Colonic mucosa (tissue), 4 donors: ENCODE measurements at regions not wholly inside any gene's neighbourhood (a gene's known extent, or its start where the extent isn't known, plus 50 kb on each side); places are given as distances from the start of the nearest gene placed in this dataset.

Experiments used
- DNase-seq: peaks from one replicate; pipeline ENCODE4 v3.0.0-alpha.2; 2020
- H3K27ac ChIP-seq: fragments of 200-600 bp; one replicate; pipeline ENCODE4 v1.8.0; 2021
- H3K27me3 ChIP-seq: fragments of 200-600 bp; one replicate; pipeline ENCODE4 v1.8.0; 2021
- H3K36me3 ChIP-seq: fragments of 200-600 bp; one replicate; pipeline ENCODE4 v1.8.0; 2021
- H3K4me1 ChIP-seq: fragments of 200-600 bp; one replicate; pipeline ENCODE4 v1.8.0; 2021; ENCODE audit warnings: mild to moderate bottlenecking
- H3K4me3 ChIP-seq: fragments of 200-600 bp; one replicate; pipeline ENCODE4 v1.8.0; 2021
- H3K9ac ChIP-seq, 2 donors: one replicate each; pipeline ENCODE4 v1.7.0; 2013; ENCODE audit warnings: control low read depth in 2 of 2, low read depth in 2 of 2, low read length in 2 of 2
- H3K9me3 ChIP-seq: fragments of 200-600 bp; one replicate; pipeline ENCODE4 v1.8.0; 2021
- CTCF ChIP-seq: fragments of 200-600 bp; IDR thresholded peaks from one replicate; pipeline ENCODE4 v1.8.0; 2022; ENCODE audit warnings: antibody characterized with exemption, mild to moderate bottlenecking
- intact Hi-C: fragments of 100-400 bp; cut with DNase I; formaldehyde crosslinking; loops from one replicate; pipeline ENCODE4 v1.14.1; 2022
- donor health status: healthy.
- donor health status: DM: no; HTN: no; CAD: no.
- donor health status: DM: no; HTN: no; CAD: no.

DNA sequence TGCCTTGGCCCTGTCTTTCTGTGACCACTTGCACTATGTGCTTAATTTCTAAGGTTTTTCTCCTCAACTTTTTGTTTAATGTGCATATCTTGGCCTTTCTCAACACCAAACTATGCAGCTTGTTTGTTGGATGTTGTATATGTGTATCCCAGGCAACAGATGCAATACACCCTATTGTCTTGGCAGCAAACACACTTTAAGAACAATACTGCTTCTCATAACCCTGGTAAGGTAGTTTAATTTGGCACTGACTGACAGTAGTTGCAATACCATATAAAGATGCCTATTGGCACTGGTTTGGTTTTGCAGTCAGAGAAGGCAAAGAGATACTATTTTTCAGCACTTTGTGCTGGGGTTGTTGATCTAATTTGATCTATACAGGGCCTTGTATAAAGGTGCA is 360.7 kb upstream of the CWC22 start:
- intact Hi-C loops = no loop called here
- DNase-seq = no peak
- no peak overlapping the region for H3K27ac ChIP-seq
- no peaks in the 10 kb centered on the region for H3K27me3 ChIP-seq
- no peaks in the 10 kb centered on the region for H3K9me3 ChIP-seq
- H3K4me1 ChIP-seq = no peaks in the 10 kb centered on the region
- TF ChIP-seq CTCF = no peak
- H3K9ac ChIP-seq = no peak overlapping the region
- no peaks in the 10 kb centered on the region for H3K36me3 ChIP-seq
- no peak overlapping the region for H3K4me3 ChIP-seq

GRCh38 chr2:180366481-180366880 is 359.4 kb upstream of the CWC22 start:
- H3K4me3 ChIP-seq = no peak overlapping the region
- no peaks in the 10 kb centered on the region for H3K4me1 ChIP-seq
- H3K9ac ChIP-seq = no peak overlapping the region
- no peak for DNase-seq
- H3K36me3 ChIP-seq = no peaks in the 10 kb centered on the region
- intact Hi-C loops = no loop called here
- no peak for TF ChIP-seq CTCF
- H3K27ac ChIP-seq = no peak overlapping the region
- H3K27me3 ChIP-seq = no peaks in the 10 kb centered on the region
- no peaks in the 10 kb centered on the region for H3K9me3 ChIP-seq

GRCh38 chr2:180364719-180365118 is 357.6 kb upstream of the CWC22 start:
- Histone ChIP-seq H3K27ac (no peak overlapping the region), H3K36me3 (no peaks in the 10 kb centered on the region), H3K9ac (no peak overlapping the region), H3K27me3 (no peaks in the 10 kb centered on the region), H3K4me1 (no peaks in the 10 kb centered on the region), H3K9me3 (no peaks in the 10 kb centered on the region), H3K4me3 (no peak overlapping the region)
- DNase-seq = no peak
- intact Hi-C loops = no loop called here
- TF ChIP-seq CTCF = no peak

DNA sequence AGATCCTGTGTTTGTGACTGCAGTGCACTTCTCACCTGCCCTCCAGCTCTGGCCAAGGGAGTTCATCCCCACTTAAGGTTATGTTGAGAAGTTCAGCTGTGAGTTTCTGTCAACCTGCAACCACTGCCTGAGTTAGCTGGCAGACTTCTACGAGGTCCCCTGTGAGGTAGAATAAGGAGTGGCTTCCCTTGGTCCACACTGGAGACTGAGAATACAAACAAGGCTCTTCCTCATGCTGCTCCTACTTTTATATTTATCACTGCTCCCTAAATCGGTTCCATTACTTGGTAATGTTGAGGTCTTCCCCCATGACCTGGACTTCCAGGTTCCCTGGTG is 353.2 kb upstream of the CWC22 start:
- H3K9ac ChIP-seq = no peak overlapping the region
- no peak overlapping the region for H3K27ac ChIP-seq

DNA sequence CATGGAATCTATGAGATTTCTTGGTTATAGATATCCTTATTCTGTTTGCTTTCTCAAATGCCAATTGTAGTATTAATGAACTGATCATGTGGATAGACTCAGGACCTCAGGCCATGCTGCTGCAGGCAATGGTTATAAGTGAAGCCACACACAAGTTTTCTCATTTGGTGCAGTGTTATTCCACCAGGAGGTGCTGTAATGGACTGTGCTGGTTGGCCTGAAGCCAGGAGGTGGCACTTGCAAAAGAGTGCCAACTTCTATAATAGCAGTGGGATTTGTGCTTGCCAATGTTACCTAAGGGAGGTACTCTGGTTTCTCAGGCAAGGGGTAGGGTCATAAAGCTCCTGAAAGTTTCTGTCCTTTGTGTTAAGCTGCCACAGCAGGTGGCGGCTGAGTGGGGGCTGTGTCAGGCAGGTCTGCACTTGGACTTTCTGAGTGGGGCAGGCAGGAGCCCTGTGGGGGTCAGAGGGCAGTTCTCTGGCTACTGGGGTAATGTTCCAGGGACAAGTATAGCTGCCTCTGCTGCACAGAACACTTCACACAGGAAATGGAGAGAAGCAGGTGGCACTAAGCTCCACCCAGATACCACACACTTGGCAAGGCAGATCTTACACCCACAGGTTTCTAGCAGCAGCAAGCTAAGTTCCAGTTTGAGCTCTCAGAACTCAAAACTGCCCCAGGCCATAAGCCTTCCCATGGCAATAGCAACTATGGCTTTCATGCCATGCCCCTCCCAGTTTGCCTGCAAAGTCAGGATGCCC is 352.6 kb upstream of the CWC22 start:
- Histone ChIP-seq H3K4me3 (no peak overlapping the region), H3K4me1 (no peaks in the 10 kb centered on the region), H3K36me3 (no peaks in the 10 kb centered on the region), H3K27ac (no peak overlapping the region), H3K9me3 (no peaks in the 10 kb centered on the region), H3K9ac (no peak overlapping the region), H3K27me3 (no peaks in the 10 kb centered on the region)
- TF ChIP-seq CTCF = no peak
- DNase-seq = peak; percentile 21
- intact Hi-C loops = no loop called here

More for the DNA sequence above, 353.2 kb upstream of the CWC22 start:
- no peaks in the 10 kb centered on the region for H3K27me3 ChIP-seq
- intact Hi-C loops = no loop called here
- no peak for TF ChIP-seq CTCF
- H3K9me3 ChIP-seq = no peaks in the 10 kb centered on the region
- no peaks in the 10 kb centered on the region for H3K4me1 ChIP-seq
- DNase-seq = no peak
- no peak overlapping the region for H3K4me3 ChIP-seq
- no peaks in the 10 kb centered on the region for H3K36me3 ChIP-seq
